A549 (cell line): ENCODE measurements at regions not wholly inside any gene's neighbourhood (a gene's known extent, or its start where the extent isn't known, plus 50 kb on each side); places are given as distances from the start of the nearest gene placed in this dataset.

Experiments
- ATAC-seq, 2 experiments: fragments of 200-7000 bp in 1 of 2; fragments of >200 bp in 1 of 2; cut with Nextera tagmentation in 1 of 2; cut with Tn5 transposase in 1 of 2; 3 replicates each; pipeline versions ENCODE4 v1.8.0 to v1.9.1; 2018 to 2020; ENCODE audit warnings: mild to moderate bottlenecking in 1 of 2, moderate library complexity in 1 of 2
- CTCF ChIA-PET: fragments of 300-600 bp; sonication (Branson Sonifier 250); formaldehyde crosslinking; extraction: SDS; loops from one replicate; lab custom pipeline; 2021; ENCODE audit warnings: antibody characterized with exemption, inconsistent platforms; lab: Yijun Ruan, JAX
- POLR2A ChIA-PET: fragments of 350-600 bp; formaldehyde crosslinking; extraction: SDS; loops from one replicate; lab custom pipeline; 2021; ENCODE audit warnings: antibody characterized with exemption, inconsistent platforms; lab: Yijun Ruan, JAX
- DNase-seq, 2 experiments: peaks; one replicate each; pipeline versions ENCODE4 v3.0.0 to v3.0.0-alpha.2; 2011 to 2016; ENCODE audit warnings: low read depth in 1 of 2, low spot score in 1 of 2
- FAIRE-seq: peaks from 2 replicates; lab custom pipeline; 2011; peaks lifted over from hg19 to GRCh38; lab: Jason Lieb, UNC
- H3K27ac ChIP-seq, 2 experiments: fragments of >200 bp; sonication (Bioruptor Twin); formaldehyde crosslinking; 3 replicates each; pipeline ENCODE4 v1.5.1; 2016 to 2017
- H3K4me1 ChIP-seq: fragments of >200 bp; sonication (Bioruptor Twin); formaldehyde crosslinking; 3 replicates; pipeline ENCODE4 v1.6.1; 2016
- H3K4me2 ChIP-seq: fragments of >200 bp; sonication (Bioruptor Twin); formaldehyde crosslinking; 3 replicates; pipeline ENCODE4 v1.6.1; 2016
- H3K4me3 ChIP-seq: fragments of >200 bp; sonication (Bioruptor Twin); formaldehyde crosslinking; 3 replicates; pipeline ENCODE4 v1.5.1; 2016
- H3K9me3 ChIP-seq: fragments of >200 bp; sonication (Bioruptor Twin); formaldehyde crosslinking; 3 replicates; pipeline ENCODE4 v1.6.1; 2016
- BHLHE40 ChIP-seq: IDR thresholded peaks from 2 replicates; pipeline ENCODE4 v1.6.1; 2012; ENCODE audit warnings: low read depth, low read length, inconsistent platforms
- CTCF ChIP-seq: fragments of >200 bp; sonication (Bioruptor Twin); formaldehyde crosslinking; IDR thresholded peaks from 3 replicates; pipeline ENCODE4 v1.5.1; 2016
- ELK1 ChIP-seq: fragments of 150-350 bp; IDR thresholded peaks from 2 replicates; pipeline ENCODE4 v1.6.1; 2014; ENCODE audit warnings: low read depth, mild to moderate bottlenecking, low read length
- EP300 ChIP-seq, 2 experiments: fragments of >200 bp; sonication (Bioruptor Twin); formaldehyde crosslinking; IDR thresholded peaks; 2 replicates in 1 of 2; 3 replicates in 1 of 2; pipeline ENCODE4 v1.6.1; 2016 to 2017
- FOXS1 ChIP-seq: fragments of 250-450 bp; sonication (Bioruptor Pico); IDR thresholded peaks from 2 replicates; pipeline ENCODE4 v1.5.0; 2020; ENCODE audit warnings: mild to moderate bottlenecking, moderate library complexity
- HDAC2 ChIP-seq: fragments of 200-600 bp; sonication (generic); IDR thresholded peaks from 2 replicates; pipeline ENCODE4 v1.6.1; 2016
- KDM5A ChIP-seq: fragments of 200-600 bp; sonication (generic); IDR thresholded peaks from 2 replicates; pipeline ENCODE4 v1.6.1; 2016; ENCODE audit warnings: antibody characterized with exemption, mild to moderate bottlenecking
- MAZ ChIP-seq: fragments of 150-350 bp; IDR thresholded peaks from 2 replicates; pipeline ENCODE4 v1.6.1; 2014; ENCODE audit warnings: antibody characterized with exemption, low read depth, low read length, borderline replicate concordance
- MYC ChIP-seq: IDR thresholded peaks from 2 replicates; pipeline ENCODE4 v1.6.1; 2012; ENCODE audit warnings: mild to moderate bottlenecking, inconsistent platforms, low read length, improper control_type of control experiment, borderline replicate concordance
- NFE2L2 ChIP-seq: fragments of 150-350 bp; conservative IDR thresholded peaks from 2 replicates; pipeline ENCODE4 v1.6.1; 2014; ENCODE audit warnings: low read length
- NPAS2 ChIP-seq: fragments of 250-450 bp; sonication (Bioruptor Pico); IDR thresholded peaks from 2 replicates; pipeline ENCODE4 v1.8.0; 2022; ENCODE audit warnings: mild to moderate bottlenecking, moderate library complexity, borderline replicate concordance
- NR3C1 ChIP-seq: fragments of >200 bp; sonication (Bioruptor Twin); formaldehyde crosslinking; IDR thresholded peaks from 3 replicates; pipeline ENCODE4 v1.6.1; 2017
- PBX3 ChIP-seq: IDR thresholded peaks from 2 replicates; pipeline ENCODE4 v1.6.1; 2012
- RAD21 ChIP-seq, 2 experiments: fragments of >200 bp in 1 of 2; sonication (Bioruptor Twin) in 1 of 2; formaldehyde crosslinking in 1 of 2; IDR thresholded peaks in 1 of 2; conservative IDR thresholded peaks in 1 of 2; 2 replicates in 1 of 2; 3 replicates in 1 of 2; pipeline ENCODE4 v1.6.1; 2012 to 2018; ENCODE audit warnings: inconsistent platforms in 1 of 2
- RFX5 ChIP-seq: fragments of 450-650 bp; IDR thresholded peaks from 2 replicates; pipeline ENCODE4 v1.7.1; 2014; ENCODE audit warnings: antibody characterized with exemption, mild to moderate bottlenecking, moderate library complexity
- RNF2 ChIP-seq: fragments of 200-600 bp; sonication (generic); IDR thresholded peaks from 2 replicates; pipeline ENCODE4 v1.6.1; 2016; ENCODE audit warnings: low read depth, mild to moderate bottlenecking, antibody characterized with exemption, moderate library complexity, borderline replicate concordance
- SREBF2 ChIP-seq: fragments of 450-650 bp; IDR thresholded peaks from 2 replicates; pipeline ENCODE4 v1.6.1; 2014; ENCODE audit warnings: mild to moderate bottlenecking, moderate library complexity
- ZFP36 ChIP-seq: fragments of 450-650 bp; IDR thresholded peaks from 2 replicates; pipeline ENCODE4 v1.6.1; 2014; ENCODE audit warnings: borderline replicate concordance; ENCODE audit not compliant: partially characterized antibody
- ZNF302 ChIP-seq: fragments of 250-450 bp; sonication (Bioruptor Pico); IDR thresholded peaks from 2 replicates; pipeline ENCODE4 v1.9.0; 2021; ENCODE audit warnings: inconsistent platforms, mild to moderate bottlenecking, moderate library complexity
- WGBS: methylation state at CpG from one replicate; pipeline ENCODE4 v1.1.6; 2017; ENCODE audit errors: missing lambda C conversion rate; 5-methylcytosine and 5-hydroxymethylcytosine counted together
- TF ChIP-seq, protein P1 (sequence below): fragments of 200-600 bp; sonication (generic); IDR thresholded peaks from 2 replicates; pipeline ENCODE4 v1.6.1; 2016; ENCODE audit warnings: antibody characterized with exemption, mild to moderate bottlenecking, moderate library complexity
- TF ChIP-seq, protein P2 (sequence below): IDR thresholded peaks from 2 replicates; pipeline ENCODE4 v1.6.1; 2012; ENCODE audit warnings: low read depth, borderline replicate concordance

DNA sequence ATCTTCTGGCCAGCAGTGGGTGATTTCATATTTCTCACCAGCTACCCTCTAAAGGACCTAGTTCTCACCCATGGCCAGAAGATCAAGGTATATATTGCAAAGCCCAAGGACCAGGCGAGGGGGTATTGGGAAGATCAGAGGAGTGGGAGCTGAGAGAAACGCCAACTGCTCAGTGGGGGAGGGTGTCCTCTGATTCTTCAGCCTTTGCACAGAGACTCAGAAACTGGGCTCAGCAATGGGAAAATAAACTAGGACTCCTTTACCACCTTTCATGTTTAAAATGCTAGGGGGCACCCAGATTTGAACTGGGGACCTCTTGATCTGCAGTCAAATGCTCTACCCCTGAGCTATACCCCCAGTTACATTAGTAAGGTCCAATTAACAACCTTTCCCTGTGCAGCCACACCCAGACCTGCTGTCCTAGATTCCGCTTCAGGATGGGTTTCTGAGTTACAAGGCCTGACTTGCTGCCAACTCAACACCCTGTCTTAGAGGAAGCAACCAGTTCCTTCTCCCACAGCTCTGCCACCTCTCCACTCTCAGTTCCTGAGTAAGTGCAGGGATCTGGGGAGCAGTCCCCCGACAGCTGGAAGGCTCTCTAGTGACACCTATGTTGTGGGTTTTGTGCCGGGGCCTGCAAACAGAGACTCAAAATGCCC is 93.5 kb downstream of the ZNF783 start:
- 38% methylated on average over 5 of the region's 5 CpGs for WGBS
- no peaks in the 10 kb centered on the region for H3K4me1 ChIP-seq
- peak overlapping the region; percentile 19; the same call in 1 of the 3 replicates for H3K4me2 ChIP-seq
- no peak for FAIRE-seq
- ChIA-PET POLR2A (no interaction called here), CTCF (interaction anchor here (0.8 to 1.2 kb wide), 3 partner anchors 45 to 59 kb away, joined by 3 read pairs; no protein-coding TSS in a partner anchor)
- no peaks in the 10 kb centered on the region for H3K9me3 ChIP-seq
- peak; percentile 92 for ATAC-seq
- no peak overlapping the region for H3K4me3 ChIP-seq
- peak; percentile 40 to 73 for DNase-seq
- no peak overlapping the region for H3K27ac ChIP-seq
- TF ChIP-seq NPAS2 (CRISPR knock-in tag) (no peak), KDM5A (no peak), RFX5 (no peak), MYC (no peak), FOXS1 (CRISPR knock-in tag) (no peak), CTCF (0 out of 3 replicates have a peak, but pooled peaks have one; percentile 8), NR3C1 (no peak), PBX3 (no peak), RAD21 (conservative IDR thresholded peaks at IDR 0.05 in 1 of 2, IDR thresholded peaks at IDR 0.05 in 1 of 2) (peak in 1 of 2 experiments; percentile 19; a peak in 1 of 5 replicates), SREBF2 (peak; percentile 47; the same call in 1 of the 2 replicates), MAZ (no peak), ZNF302 (CRISPR knock-in tag) (no peak)
- TF ChIP-seq, protein P1, sequence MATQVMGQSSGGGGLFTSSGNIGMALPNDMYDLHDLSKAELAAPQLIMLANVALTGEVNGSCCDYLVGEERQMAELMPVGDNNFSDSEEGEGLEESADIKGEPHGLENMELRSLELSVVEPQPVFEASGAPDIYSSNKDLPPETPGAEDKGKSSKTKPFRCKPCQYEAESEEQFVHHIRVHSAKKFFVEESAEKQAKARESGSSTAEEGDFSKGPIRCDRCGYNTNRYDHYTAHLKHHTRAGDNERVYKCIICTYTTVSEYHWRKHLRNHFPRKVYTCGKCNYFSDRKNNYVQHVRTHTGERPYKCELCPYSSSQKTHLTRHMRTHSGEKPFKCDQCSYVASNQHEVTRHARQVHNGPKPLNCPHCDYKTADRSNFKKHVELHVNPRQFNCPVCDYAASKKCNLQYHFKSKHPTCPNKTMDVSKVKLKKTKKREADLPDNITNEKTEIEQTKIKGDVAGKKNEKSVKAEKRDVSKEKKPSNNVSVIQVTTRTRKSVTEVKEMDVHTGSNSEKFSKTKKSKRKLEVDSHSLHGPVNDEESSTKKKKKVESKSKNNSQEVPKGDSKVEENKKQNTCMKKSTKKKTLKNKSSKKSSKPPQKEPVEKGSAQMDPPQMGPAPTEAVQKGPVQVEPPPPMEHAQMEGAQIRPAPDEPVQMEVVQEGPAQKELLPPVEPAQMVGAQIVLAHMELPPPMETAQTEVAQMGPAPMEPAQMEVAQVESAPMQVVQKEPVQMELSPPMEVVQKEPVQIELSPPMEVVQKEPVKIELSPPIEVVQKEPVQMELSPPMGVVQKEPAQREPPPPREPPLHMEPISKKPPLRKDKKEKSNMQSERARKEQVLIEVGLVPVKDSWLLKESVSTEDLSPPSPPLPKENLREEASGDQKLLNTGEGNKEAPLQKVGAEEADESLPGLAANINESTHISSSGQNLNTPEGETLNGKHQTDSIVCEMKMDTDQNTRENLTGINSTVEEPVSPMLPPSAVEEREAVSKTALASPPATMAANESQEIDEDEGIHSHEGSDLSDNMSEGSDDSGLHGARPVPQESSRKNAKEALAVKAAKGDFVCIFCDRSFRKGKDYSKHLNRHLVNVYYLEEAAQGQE, result no peak
- TF ChIP-seq, protein P2, sequence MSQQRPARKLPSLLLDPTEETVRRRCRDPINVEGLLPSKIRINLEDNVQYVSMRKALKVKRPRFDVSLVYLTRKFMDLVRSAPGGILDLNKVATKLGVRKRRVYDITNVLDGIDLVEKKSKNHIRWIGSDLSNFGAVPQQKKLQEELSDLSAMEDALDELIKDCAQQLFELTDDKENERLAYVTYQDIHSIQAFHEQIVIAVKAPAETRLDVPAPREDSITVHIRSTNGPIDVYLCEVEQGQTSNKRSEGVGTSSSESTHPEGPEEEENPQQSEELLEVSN, result no peak

DNA sequence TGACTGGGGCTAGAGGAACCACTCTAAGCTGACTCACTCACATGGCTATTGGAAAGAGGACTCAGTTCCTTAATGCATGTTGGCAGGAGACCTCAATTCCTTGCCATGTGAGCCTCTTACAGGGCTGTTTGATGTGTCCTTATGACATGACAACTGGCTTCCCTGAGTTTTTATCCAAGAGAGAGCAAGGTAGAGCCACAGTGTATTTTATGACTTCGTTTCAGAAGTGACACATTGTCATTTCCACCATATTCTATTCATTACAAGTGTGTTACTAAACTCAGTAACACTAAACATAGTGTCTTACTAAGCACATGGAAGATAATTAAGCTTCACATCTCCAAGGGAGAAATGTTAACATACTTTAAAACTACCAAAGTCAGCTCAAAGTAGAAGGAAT is 98.2 kb downstream of the ZNF777 start:
- no peak for FAIRE-seq
- Histone ChIP-seq H3K4me1 (no peaks in the 10 kb centered on the region), H3K4me2 (no peak overlapping the region), H3K27ac (no peak overlapping the region), H3K9me3 (peaks cover 4% of the 10 kb centered on the region; the same call in 1 of the 3 replicates), H3K4me3 (no peak overlapping the region)
- DNase-seq, result no peak
- WGBS, result 0% methylated on average over 1 of the region's 1 CpG
- ATAC-seq, result no peak
- ChIA-PET CTCF (interaction anchor here (1.5 kb wide), 1 partner anchor 60 kb away, joined by 4 read pairs; no protein-coding TSS in a partner anchor), POLR2A (no interaction called here)
- TF ChIP-seq EP300 (IDR thresholded peaks at IDR 0.05) (no peak), SREBF2 (no peak), ELK1 (no peak), RNF2 (no peak), ZFP36 (no peak), HDAC2 (no peak), NPAS2 (CRISPR knock-in tag) (no peak), BHLHE40 (no peak), FOXS1 (CRISPR knock-in tag) (no peak), ZNF302 (CRISPR knock-in tag) (no peak), CTCF (no peak), NFE2L2 (no peak)
